Erythroblast (primary cell): ENCODE measurements at regions not wholly inside any gene's neighbourhood (a gene's known extent, or its start where the extent isn't known, plus 50 kb on each side); places are given as distances from the start of the nearest gene placed in this dataset.

Source experiments
- DNase-seq, 2 experiments: peaks; one replicate each; lab custom pipeline; 2025; lab: John Stamatoyannopoulos, UW
- GATA1 ChIP-seq: IDR thresholded peaks from 2 replicates; pipeline ENCODE4 v1.6.1; 2011; ENCODE audit warnings: low read depth, mild to moderate bottlenecking, control low read depth, low read length, moderate library complexity
- POLR2A ChIP-seq: IDR thresholded peaks from 2 replicates; pipeline ENCODE4 v1.6.1; 2011; ENCODE audit warnings: mild to moderate bottlenecking, low read length

GRCh38 chr3:107024551-107025026, 352.6 kb upstream of the CCDC54 start:
- DNase-seq, result peak; percentile 32 to 81
- TF ChIP-seq POLR2A (no peak), GATA1 (no peak)

- no peak for TF ChIP-seq POLR2A
- no peak for TF ChIP-seq GATA1
- peak in 1 of 2 experiments; percentile 21 for DNase-seq
These were observed 351.3 kb upstream of the CCDC54 start for GRCh38 chr3:107025961-107026360.

GRCh38 chr3:107028086-107028485, 349.2 kb upstream of the CCDC54 start:
- DNase-seq, result no peak
- TF ChIP-seq POLR2A (no peak), GATA1 (no peak)

- TF ChIP-seq POLR2A, result no peak
- TF ChIP-seq GATA1, result no peak
- no peak for DNase-seq
These were observed 348.6 kb upstream of the CCDC54 start for GRCh38 chr3:107028626-107029025.

GRCh38 chr3:107032111-107032510, 345.1 kb upstream of the CCDC54 start:
- DNase-seq, result no peak
- TF ChIP-seq GATA1, result no peak
- no peak for TF ChIP-seq POLR2A

GRCh38 chr3:107034142-107034541, 343.1 kb upstream of the CCDC54 start:
- TF ChIP-seq POLR2A, result no peak
- TF ChIP-seq GATA1, result no peak
- no peak for DNase-seq

- no peak for TF ChIP-seq POLR2A
- TF ChIP-seq GATA1, result no peak
- DNase-seq, result no peak
These were observed 342.1 kb upstream of the CCDC54 start for GRCh38 chr3:107035176-107035575.

- TF ChIP-seq GATA1, result no peak
- TF ChIP-seq POLR2A, result no peak
- no peak for DNase-seq
These were observed 332.6 kb upstream of the CCDC54 start for GRCh38 chr3:107044677-107045076.

- TF ChIP-seq POLR2A (no peak), GATA1 (no peak)
- DNase-seq, result no peak
These were observed 331.4 kb upstream of the CCDC54 start for GRCh38 chr3:107045791-107046190.

GRCh38 chr3:107055181-107055942, 321.9 kb upstream of the CCDC54 start:
- no peak for DNase-seq
- TF ChIP-seq POLR2A, result no peak
- TF ChIP-seq GATA1, result no peak

- TF ChIP-seq POLR2A (no peak), GATA1 (no peak)
- no peak for DNase-seq
These were observed 315.8 kb upstream of the CCDC54 start for GRCh38 chr3:107061466-107061865.

GRCh38 chr3:107062310-107062709, 314.9 kb upstream of the CCDC54 start:
- no peak for TF ChIP-seq POLR2A
- TF ChIP-seq GATA1, result no peak
- no peak for DNase-seq

- TF ChIP-seq POLR2A, result no peak
- TF ChIP-seq GATA1, result no peak
- DNase-seq, result no peak
These were observed 314.5 kb upstream of the CCDC54 start for GRCh38 chr3:107062787-107063186.

GRCh38 chr3:107063351-107063750, 313.9 kb upstream of the CCDC54 start:
- DNase-seq, result no peak
- TF ChIP-seq GATA1 (no peak), POLR2A (no peak)
